ENCODE measurements at regions not wholly inside any gene's neighbourhood (a gene's known extent, or its start where the extent isn't known, plus 50 kb on each side); places are given as distances from the start of the nearest gene placed in this dataset.
A peak's percentile ranks its signal among the peaks of the same experiment; 100 is the strongest.

GRCh38 chrX:68999931-69000330, 165.3 kb downstream of the PJA1 start:
- Histone ChIP-seq H2AFZ (no peak overlapping the region), H3K9me3 (ENCODE audit: control insufficient read depth, low read length) (no peaks in the 10 kb centered on the region), H3K36me3 (ENCODE audit: control insufficient read depth, insufficient read depth, low read length) (no peaks in the 10 kb centered on the region), H3K4me1 (peaks cover 29% of the 10 kb centered on the region), H3K27ac (peak overlapping the region; percentile 85), H3K4me2 (ENCODE audit: low read length) (no peak overlapping the region), H3K79me2 (no peaks in the 10 kb centered on the region), H3K9ac (no peak overlapping the region), H3K27me3 (ENCODE audit: control insufficient read depth, insufficient read depth, low read length) (no peaks in the 10 kb centered on the region), H3K4me3 (ENCODE audit: low read depth, low read length) (no peak overlapping the region)
- TF ChIP-seq CTCF (IDR thresholded peaks at IDR 0.05), result no peak

- Histone ChIP-seq H3K27me3 (ENCODE audit: control insufficient read depth, insufficient read depth, low read length) (no peaks in the 10 kb centered on the region), H3K4me3 (ENCODE audit: low read depth, low read length) (no peak overlapping the region), H3K9ac (no peak overlapping the region), H3K36me3 (ENCODE audit: control insufficient read depth, insufficient read depth, low read length) (no peaks in the 10 kb centered on the region), H3K79me2 (no peaks in the 10 kb centered on the region), H2AFZ (no peak overlapping the region), H3K27ac (peak overlapping the region; percentile 85), H3K4me2 (ENCODE audit: low read length) (no peak overlapping the region), H3K4me1 (peaks cover 29% of the 10 kb centered on the region), H3K9me3 (ENCODE audit: control insufficient read depth, low read length) (no peaks in the 10 kb centered on the region)
- TF ChIP-seq CTCF (IDR thresholded peaks at IDR 0.05), result no peak
Observed at GRCh38 chrX:68999356-68999755, 165.9 kb downstream of the PJA1 start.

- Histone ChIP-seq H3K4me2 (ENCODE audit: low read length) (no peak overlapping the region), H3K27me3 (ENCODE audit: control insufficient read depth, insufficient read depth, low read length) (no peaks in the 10 kb centered on the region), H3K9me3 (ENCODE audit: control insufficient read depth, low read length) (no peaks in the 10 kb centered on the region), H3K79me2 (no peaks in the 10 kb centered on the region), H3K36me3 (ENCODE audit: control insufficient read depth, insufficient read depth, low read length) (no peaks in the 10 kb centered on the region), H2AFZ (no peak overlapping the region), H3K4me3 (ENCODE audit: low read depth, low read length) (no peak overlapping the region), H3K4me1 (peaks cover 29% of the 10 kb centered on the region), H3K27ac (peak overlapping the region; percentile 85), H3K9ac (no peak overlapping the region)
- TF ChIP-seq CTCF (IDR thresholded peaks at IDR 0.05), result no peak
Observed at GRCh38 chrX:68998716-68999115, 166.5 kb downstream of the PJA1 start.

- Histone ChIP-seq H3K36me3 (ENCODE audit: control insufficient read depth, insufficient read depth, low read length) (no peaks in the 10 kb centered on the region), H3K4me1 (peaks cover 29% of the 10 kb centered on the region), H3K9me3 (ENCODE audit: control insufficient read depth, low read length) (no peaks in the 10 kb centered on the region), H3K27ac (peak overlapping the region; percentile 85), H3K79me2 (no peaks in the 10 kb centered on the region), H3K4me3 (ENCODE audit: low read depth, low read length) (no peak overlapping the region), H3K27me3 (ENCODE audit: control insufficient read depth, insufficient read depth, low read length) (no peaks in the 10 kb centered on the region), H2AFZ (no peak overlapping the region), H3K4me2 (ENCODE audit: low read length) (no peak overlapping the region), H3K9ac (no peak overlapping the region)
- TF ChIP-seq CTCF (IDR thresholded peaks at IDR 0.05), result no peak
Observed at GRCh38 chrX:68997911-68998310, 167.3 kb downstream of the PJA1 start.

- no peaks in the 10 kb centered on the region for H3K27me3 ChIP-seq (ENCODE audit: control insufficient read depth, insufficient read depth, low read length)
- no peak for TF ChIP-seq CTCF (IDR thresholded peaks at IDR 0.05)
- H3K9me3 ChIP-seq (ENCODE audit: control insufficient read depth, low read length), result no peaks in the 10 kb centered on the region
- peaks cover 29% of the 10 kb centered on the region for H3K4me1 ChIP-seq
- H2AFZ ChIP-seq, result no peak overlapping the region
- H3K4me2 ChIP-seq (ENCODE audit: low read length), result no peak overlapping the region
- H3K27ac ChIP-seq, result peak overlapping the region; percentile 85
- H3K4me3 ChIP-seq (ENCODE audit: low read depth, low read length), result no peak overlapping the region
- H3K9ac ChIP-seq, result no peak overlapping the region
- H3K79me2 ChIP-seq, result no peaks in the 10 kb centered on the region
- H3K36me3 ChIP-seq (ENCODE audit: control insufficient read depth, insufficient read depth, low read length), result no peaks in the 10 kb centered on the region
Observed at GRCh38 chrX:68997511-68997910, 167.7 kb downstream of the PJA1 start.

Measured in parathyroid adenoma (tissue), 2 donors.